ENCODE measurements at regions not wholly inside any gene's neighbourhood (a gene's known extent, or its start where the extent isn't known, plus 50 kb on each side); places are given as distances from the start of the nearest gene placed in this dataset.

- POLR2A ChIA-PET: no interaction called here
- no peak for DNase-seq (ENCODE audit: low read depth, low spot score)
- RAD21 ChIA-PET (ENCODE audit: low non-redundant PET in 1 of 2, low total read pairs in 2 of 2, uncharacterized antibody in 2 of 2, unreplicated experiment in 2 of 2): no interaction called here
Measured at GRCh38 chr9:87267251-87268070, 230.2 kb upstream of the DAPK1 start.

More at GRCh38 chr9:87267251-87268070, 230.2 kb upstream of the DAPK1 start:
- Histone ChIP-seq H3K36me3 (ENCODE audit: control insufficient read depth in 1 of 2, insufficient read depth in 2 of 2, low read length in 2 of 2) (no peaks in the 10 kb centered on the region), H2AFZ (ENCODE audit: low read depth, low read length, poor library complexity, severe bottlenecking) (no peak overlapping the region), H3K4me3 (replicated peaks in 1 of 2; ENCODE audit: low read depth in 1 of 2, low read length in 2 of 2) (no peak overlapping the region), H3K9me3 (ENCODE audit: control insufficient read depth in 1 of 2, insufficient read depth in 1 of 2, low read depth in 1 of 2, low read length in 2 of 2) (no peaks in the 10 kb centered on the region), H3K9me2 (ENCODE audit: insufficient read depth) (no peaks in the 10 kb centered on the region), H4K20me1 (ENCODE audit: insufficient read depth) (no peaks in the 10 kb centered on the region), H3K79me2 (ENCODE audit: insufficient read depth, low read length) (no peaks in the 10 kb centered on the region), H3K4me1 (ENCODE audit: control insufficient read depth in 1 of 2, insufficient read depth in 2 of 2, low read length in 2 of 2) (no peaks in the 10 kb centered on the region), H3K27me3 (ENCODE audit: insufficient read depth, low read length) (peaks cover 41% of the 10 kb centered on the region), H3K4me2 (ENCODE audit: low read length) (no peak overlapping the region), H3K27ac (ENCODE audit: low read depth, low read length) (no peak overlapping the region), H3K9ac (ENCODE audit: low read length) (no peak overlapping the region)
- CTCF ChIA-PET: no interaction called here
- TF ChIP-seq ZBTB33 (IDR thresholded peaks at IDR 0.05; ENCODE audit: extremely low read depth, insufficient replicate concordance, low read length): no peak
- TF ChIP-seq ZNF274 (IDR thresholded peaks at IDR 0.05; ENCODE audit: low read depth, low read length): no peak
- TF ChIP-seq REST (IDR thresholded peaks at IDR 0.05; ENCODE audit: low read depth): no peak
- no peak for TF ChIP-seq EZH2phosphoT487 (IDR thresholded peaks at IDR 0.05; ENCODE audit: borderline replicate concordance)
- no peak for TF ChIP-seq ZFX (IDR thresholded peaks at IDR 0.05)
- no peak for TF ChIP-seq EZH2 (IDR thresholded peaks at IDR 0.05)
- no peak for TF ChIP-seq JUND (IDR thresholded peaks at IDR 0.05)
- TF ChIP-seq ELF1 (IDR thresholded peaks at IDR 0.05; ENCODE audit: borderline replicate concordance, low read depth): no peak
- TF ChIP-seq TCF7L2 (IDR thresholded peaks at IDR 0.05; ENCODE audit: borderline replicate concordance, extremely low read depth, insufficient read depth, insufficient read length): no peak
- TF ChIP-seq EGR1 (IDR thresholded peaks at IDR 0.05; ENCODE audit: low read depth): no peak
- no peak for TF ChIP-seq FOSL1 (IDR thresholded peaks at IDR 0.05; ENCODE audit: low read depth)
- no peak for TF ChIP-seq SRF (IDR thresholded peaks at IDR 0.05; ENCODE audit: low read depth)
- TF ChIP-seq SP1 (IDR thresholded peaks at IDR 0.05; ENCODE audit: low read depth): no peak
- TF ChIP-seq CEBPB (IDR thresholded peaks at IDR 0.05; ENCODE audit: low read depth): no peak
- BruUV-seq (replicated peaks): no TSS peak
- intact Hi-C loops (cut with micrococcal nuclease): no loop called here
- ATAC-seq: no peak

Data from HCT116 (cell line).